ENCODE measurements at regions not wholly inside any gene's neighbourhood (a gene's known extent, or its start where the extent isn't known, plus 50 kb on each side); places are given as distances from the start of the nearest gene placed in this dataset.

- TF ChIP-seq TAF1 (IDR thresholded peaks at IDR 0.05; ENCODE audit: borderline replicate concordance, insufficient read depth, low read length): no peak
Observed at GRCh38 chr5:106459541-106459940, 1211.2 kb downstream of the EFNA5 start.

- no peak for TF ChIP-seq FOXP2 (optimal IDR thresholded peaks at IDR 0.05; ENCODE audit: borderline replicate concordance, extremely low read depth, extremely low read length, insufficient read depth)
- no peak for TF ChIP-seq REST (IDR thresholded peaks at IDR 0.05; ENCODE audit: insufficient read depth in 1 of 2, low read depth in 2 of 2, low read length in 2 of 2)
Observed at GRCh38 chr5:106454651-106455415, 1215.9 kb downstream of the EFNA5 start.

GRCh38 chr5:106454050-106454449, 1216.7 kb downstream of the EFNA5 start:
- TF ChIP-seq REST (IDR thresholded peaks at IDR 0.05; ENCODE audit: insufficient read depth in 1 of 2, low read depth in 2 of 2, low read length in 2 of 2): no peak
- TF ChIP-seq FOXP2 (optimal IDR thresholded peaks at IDR 0.05; ENCODE audit: borderline replicate concordance, extremely low read depth, extremely low read length, insufficient read depth): no peak
- no peak for TF ChIP-seq POLR2AphosphoS5 (IDR thresholded peaks at IDR 0.05; ENCODE audit: low read depth, low read length)
- no peak for TF ChIP-seq SIN3A (IDR thresholded peaks at IDR 0.05; ENCODE audit: borderline replicate concordance, insufficient read depth, low read length)
- TF ChIP-seq TAF1 (IDR thresholded peaks at IDR 0.05; ENCODE audit: borderline replicate concordance, insufficient read depth, low read length): no peak

GRCh38 chr5:106451998-106452397, 1218.7 kb downstream of the EFNA5 start:
- no peak for TF ChIP-seq REST (IDR thresholded peaks at IDR 0.05; ENCODE audit: insufficient read depth in 1 of 2, low read depth in 2 of 2, low read length in 2 of 2)

GRCh38 chr5:106443746-106444145, 1227.0 kb downstream of the EFNA5 start:
- TF ChIP-seq TAF1 (IDR thresholded peaks at IDR 0.05; ENCODE audit: borderline replicate concordance, insufficient read depth, low read length) (no peak), REST (IDR thresholded peaks at IDR 0.05; ENCODE audit: insufficient read depth in 1 of 2, low read depth in 2 of 2, low read length in 2 of 2) (no peak), SIN3A (IDR thresholded peaks at IDR 0.05; ENCODE audit: borderline replicate concordance, insufficient read depth, low read length) (no peak), POLR2AphosphoS5 (IDR thresholded peaks at IDR 0.05; ENCODE audit: low read depth, low read length) (no peak), FOXP2 (optimal IDR thresholded peaks at IDR 0.05; ENCODE audit: borderline replicate concordance, extremely low read depth, extremely low read length, insufficient read depth) (no peak)

Measured in PFSK-1 (cell line).